ENCODE measurements at regions not wholly inside any gene's neighbourhood (a gene's known extent, or its start where the extent isn't known, plus 50 kb on each side); places are given as distances from the start of the nearest gene placed in this dataset.

- Histone ChIP-seq H3K4me1 (ENCODE audit: control insufficient read depth, insufficient read depth, low read length) (peaks cover 6% of the 10 kb centered on the region; the same call in 1 of the 2 replicates), H3K9me3 (ENCODE audit: control insufficient read depth, insufficient read depth, low read length) (no peaks in the 10 kb centered on the region), H3K9ac (ENCODE audit: low read depth, low read length) (no peak overlapping the region), H3K27me3 (ENCODE audit: control insufficient read depth, insufficient read depth, low read length) (no peaks in the 10 kb centered on the region), H3K36me3 (ENCODE audit: control insufficient read depth, insufficient read depth, low read length) (no peaks in the 10 kb centered on the region), H3K27ac (ENCODE audit: low read depth, low read length) (no peak overlapping the region), H3K4me3 (ENCODE audit: low read depth, low read length) (no peak overlapping the region)
Observed at GRCh38 chr5:118243613-118244012, 744.7 kb downstream of the DTWD2 start.

GRCh38 chr5:118243068-118243467 is 745.3 kb downstream of the DTWD2 start:
- no peaks in the 10 kb centered on the region for H3K9me3 ChIP-seq (ENCODE audit: control insufficient read depth, insufficient read depth, low read length)
- no peaks in the 10 kb centered on the region for H3K27me3 ChIP-seq (ENCODE audit: control insufficient read depth, insufficient read depth, low read length)
- no peak overlapping the region for H3K9ac ChIP-seq (ENCODE audit: low read depth, low read length)
- no peak overlapping the region for H3K4me3 ChIP-seq (ENCODE audit: low read depth, low read length)
- peaks cover 6% of the 10 kb centered on the region; the same call in 1 of the 2 replicates for H3K4me1 ChIP-seq (ENCODE audit: control insufficient read depth, insufficient read depth, low read length)
- no peak overlapping the region for H3K27ac ChIP-seq (ENCODE audit: low read depth, low read length)
- H3K36me3 ChIP-seq (ENCODE audit: control insufficient read depth, insufficient read depth, low read length) = no peaks in the 10 kb centered on the region

GRCh38 chr5:118236108-118236849 is 752.1 kb downstream of the DTWD2 start:
- H3K27ac ChIP-seq (ENCODE audit: low read depth, low read length) = no peak overlapping the region
- H3K4me3 ChIP-seq (ENCODE audit: low read depth, low read length) = no peak overlapping the region
- H3K27me3 ChIP-seq (ENCODE audit: control insufficient read depth, insufficient read depth, low read length) = no peaks in the 10 kb centered on the region

GRCh38 chr5:118233606-118234005 is 754.7 kb downstream of the DTWD2 start:
- H3K27ac ChIP-seq (ENCODE audit: low read depth, low read length) = no peak overlapping the region
- H3K36me3 ChIP-seq (ENCODE audit: control insufficient read depth, insufficient read depth, low read length) = no peaks in the 10 kb centered on the region

More at GRCh38 chr5:118236108-118236849, 752.1 kb downstream of the DTWD2 start:
- H3K9ac ChIP-seq (ENCODE audit: low read depth, low read length) = no peak overlapping the region
- no peaks in the 10 kb centered on the region for H3K36me3 ChIP-seq (ENCODE audit: control insufficient read depth, insufficient read depth, low read length)
- H3K9me3 ChIP-seq (ENCODE audit: control insufficient read depth, insufficient read depth, low read length) = no peaks in the 10 kb centered on the region
- H3K4me1 ChIP-seq (ENCODE audit: control insufficient read depth, insufficient read depth, low read length) = no peaks in the 10 kb centered on the region

GRCh38 chr5:118228489-118228888 is 759.9 kb downstream of the DTWD2 start:
- H3K4me1 ChIP-seq (ENCODE audit: control insufficient read depth, insufficient read depth, low read length) = peaks cover 11% of the 10 kb centered on the region; the same call in 1 of the 2 replicates

More at GRCh38 chr5:118233606-118234005, 754.7 kb downstream of the DTWD2 start:
- Histone ChIP-seq H3K9ac (ENCODE audit: low read depth, low read length) (no peak overlapping the region), H3K27me3 (ENCODE audit: control insufficient read depth, insufficient read depth, low read length) (no peaks in the 10 kb centered on the region), H3K9me3 (ENCODE audit: control insufficient read depth, insufficient read depth, low read length) (no peaks in the 10 kb centered on the region), H3K4me1 (ENCODE audit: control insufficient read depth, insufficient read depth, low read length) (peaks cover 11% of the 10 kb centered on the region; the same call in 1 of the 2 replicates), H3K4me3 (ENCODE audit: low read depth, low read length) (no peak overlapping the region)

GRCh38 chr5:118224546-118224945 is 763.8 kb downstream of the DTWD2 start:
- Histone ChIP-seq H3K4me1 (ENCODE audit: control insufficient read depth, insufficient read depth, low read length) (peaks cover 3% of the 10 kb centered on the region; the same call in 1 of the 2 replicates), H3K27ac (ENCODE audit: low read depth, low read length) (no peak overlapping the region), H3K36me3 (ENCODE audit: control insufficient read depth, insufficient read depth, low read length) (no peaks in the 10 kb centered on the region), H3K9me3 (ENCODE audit: control insufficient read depth, insufficient read depth, low read length) (no peaks in the 10 kb centered on the region), H3K4me3 (ENCODE audit: low read depth, low read length) (no peak overlapping the region), H3K27me3 (ENCODE audit: control insufficient read depth, insufficient read depth, low read length) (no peaks in the 10 kb centered on the region), H3K9ac (ENCODE audit: low read depth, low read length) (no peak overlapping the region)

More at GRCh38 chr5:118228489-118228888, 759.9 kb downstream of the DTWD2 start:
- H3K4me3 ChIP-seq (ENCODE audit: low read depth, low read length) = no peak overlapping the region
- no peaks in the 10 kb centered on the region for H3K36me3 ChIP-seq (ENCODE audit: control insufficient read depth, insufficient read depth, low read length)
- no peak overlapping the region for H3K27ac ChIP-seq (ENCODE audit: low read depth, low read length)
- no peak overlapping the region for H3K9ac ChIP-seq (ENCODE audit: low read depth, low read length)
- H3K9me3 ChIP-seq (ENCODE audit: control insufficient read depth, insufficient read depth, low read length) = no peaks in the 10 kb centered on the region
- H3K27me3 ChIP-seq (ENCODE audit: control insufficient read depth, insufficient read depth, low read length) = no peaks in the 10 kb centered on the region

GRCh38 chr5:118220556-118221195 is 767.7 kb downstream of the DTWD2 start:
- H3K4me1 ChIP-seq (ENCODE audit: control insufficient read depth, insufficient read depth, low read length) = no peaks in the 10 kb centered on the region
- no peaks in the 10 kb centered on the region for H3K36me3 ChIP-seq (ENCODE audit: control insufficient read depth, insufficient read depth, low read length)
- H3K4me3 ChIP-seq (ENCODE audit: low read depth, low read length) = no peak overlapping the region
- H3K9me3 ChIP-seq (ENCODE audit: control insufficient read depth, insufficient read depth, low read length) = no peaks in the 10 kb centered on the region; the same call in 1 of the 2 replicates
- H3K27ac ChIP-seq (ENCODE audit: low read depth, low read length) = no peak overlapping the region
- H3K27me3 ChIP-seq (ENCODE audit: control insufficient read depth, insufficient read depth, low read length) = no peaks in the 10 kb centered on the region
- no peak overlapping the region for H3K9ac ChIP-seq (ENCODE audit: low read depth, low read length)

- no peaks in the 10 kb centered on the region for H3K36me3 ChIP-seq (ENCODE audit: control insufficient read depth, insufficient read depth, low read length)
- no peaks in the 10 kb centered on the region for H3K4me1 ChIP-seq (ENCODE audit: control insufficient read depth, insufficient read depth, low read length)
- no peak overlapping the region for H3K27ac ChIP-seq (ENCODE audit: low read depth, low read length)
- H3K9ac ChIP-seq (ENCODE audit: low read depth, low read length) = no peak overlapping the region
- no peaks in the 10 kb centered on the region for H3K27me3 ChIP-seq (ENCODE audit: control insufficient read depth, insufficient read depth, low read length)
- peaks cover 21% of the 10 kb centered on the region for H3K9me3 ChIP-seq (ENCODE audit: control insufficient read depth, insufficient read depth, low read length)
- H3K4me3 ChIP-seq (ENCODE audit: low read depth, low read length) = no peak overlapping the region
Observed at GRCh38 chr5:118211606-118212005, 776.7 kb downstream of the DTWD2 start.

GRCh38 chr5:118208031-118208453 is 780.3 kb downstream of the DTWD2 start:
- H3K4me1 ChIP-seq (ENCODE audit: control insufficient read depth, insufficient read depth, low read length) = peaks cover 12% of the 10 kb centered on the region; the same call in 1 of the 2 replicates
- no peaks in the 10 kb centered on the region for H3K27me3 ChIP-seq (ENCODE audit: control insufficient read depth, insufficient read depth, low read length)
- no peaks in the 10 kb centered on the region for H3K36me3 ChIP-seq (ENCODE audit: control insufficient read depth, insufficient read depth, low read length)
- H3K9ac ChIP-seq (ENCODE audit: low read depth, low read length) = no peak overlapping the region
- no peak overlapping the region for H3K4me3 ChIP-seq (ENCODE audit: low read depth, low read length)
- H3K27ac ChIP-seq (ENCODE audit: low read depth, low read length) = no peak overlapping the region
- H3K9me3 ChIP-seq (ENCODE audit: control insufficient read depth, insufficient read depth, low read length) = peaks cover 21% of the 10 kb centered on the region

- H3K27ac ChIP-seq (ENCODE audit: low read depth, low read length) = no peak overlapping the region
- no peaks in the 10 kb centered on the region for H3K36me3 ChIP-seq (ENCODE audit: control insufficient read depth, insufficient read depth, low read length)
- H3K9me3 ChIP-seq (ENCODE audit: control insufficient read depth, insufficient read depth, low read length) = no peaks in the 10 kb centered on the region
- no peaks in the 10 kb centered on the region for H3K27me3 ChIP-seq (ENCODE audit: control insufficient read depth, insufficient read depth, low read length)
- no peak overlapping the region for H3K4me3 ChIP-seq (ENCODE audit: low read depth, low read length)
- peaks cover 40% of the 10 kb centered on the region for H3K4me1 ChIP-seq (ENCODE audit: control insufficient read depth, insufficient read depth, low read length)
- no peak overlapping the region for H3K9ac ChIP-seq (ENCODE audit: low read depth, low read length)
Observed at GRCh38 chr5:118199801-118200200, 788.5 kb downstream of the DTWD2 start.

- Histone ChIP-seq H3K4me1 (ENCODE audit: control insufficient read depth, insufficient read depth, low read length) (peaks cover 40% of the 10 kb centered on the region), H3K36me3 (ENCODE audit: control insufficient read depth, insufficient read depth, low read length) (no peaks in the 10 kb centered on the region)
Observed at GRCh38 chr5:118196229-118196628, 792.1 kb downstream of the DTWD2 start.

More at GRCh38 chr5:118196229-118196628, 792.1 kb downstream of the DTWD2 start:
- no peaks in the 10 kb centered on the region for H3K9me3 ChIP-seq (ENCODE audit: control insufficient read depth, insufficient read depth, low read length)
- H3K9ac ChIP-seq (ENCODE audit: low read depth, low read length) = no peak overlapping the region
- no peak overlapping the region for H3K27ac ChIP-seq (ENCODE audit: low read depth, low read length)
- H3K4me3 ChIP-seq (ENCODE audit: low read depth, low read length) = no peak overlapping the region
- H3K27me3 ChIP-seq (ENCODE audit: control insufficient read depth, insufficient read depth, low read length) = no peaks in the 10 kb centered on the region
